KMS-11 (cell line): ENCODE measurements at regions not wholly inside any gene's neighbourhood (a gene's known extent, or its start where the extent isn't known, plus 50 kb on each side); places are given as distances from the start of the nearest gene placed in this dataset.

ENCODE experiments used
- H2AFZ ChIP-seq: fragments of 200-600 bp; sonication (generic); 2 replicates; pipeline ENCODE4 v1.6.1; 2016; ENCODE audit warnings: antibody characterized with exemption, mixed run types, low read depth
- H3K27ac ChIP-seq: fragments of 200-600 bp; sonication (generic); 2 replicates; pipeline ENCODE4 v1.6.1; 2016; ENCODE audit warnings: mild to moderate bottlenecking, mixed run types
- H3K27me3 ChIP-seq: fragments of 200-600 bp; sonication (generic); 2 replicates; pipeline ENCODE4 v1.6.1; 2017; ENCODE audit warnings: mild to moderate bottlenecking, low read depth, mixed run types, moderate library complexity; ENCODE audit not compliant: insufficient read depth
- H3K36me3 ChIP-seq: fragments of 200-600 bp; sonication (generic); 2 replicates; pipeline ENCODE4 v1.6.1; 2017; ENCODE audit warnings: mild to moderate bottlenecking, mixed run types; ENCODE audit not compliant: insufficient read depth
- H3K4me1 ChIP-seq: fragments of 200-600 bp; sonication (generic); 2 replicates; pipeline ENCODE4 v1.6.1; 2016; ENCODE audit warnings: mild to moderate bottlenecking, low read depth, mixed run types; ENCODE audit not compliant: poor library complexity, severe bottlenecking
- H3K4me2 ChIP-seq: fragments of 200-600 bp; sonication (generic); 2 replicates; pipeline ENCODE4 v1.7.0; 2016; ENCODE audit warnings: mild to moderate bottlenecking, mixed run types
- H3K4me3 ChIP-seq: fragments of 200-600 bp; sonication (generic); IDR thresholded peaks from 2 replicates; pipeline ENCODE4 v1.6.1; 2017; ENCODE audit warnings: low read depth, low read length, mixed read lengths; ENCODE audit not compliant: insufficient read depth
- H3K79me2 ChIP-seq: fragments of 200-600 bp; sonication (generic); 2 replicates; pipeline ENCODE4 v1.6.1; 2016; ENCODE audit warnings: low read depth, mixed run types; ENCODE audit not compliant: insufficient read depth
- H3K9ac ChIP-seq: fragments of 200-600 bp; sonication (generic); 2 replicates; pipeline ENCODE4 v1.6.1; 2016; ENCODE audit warnings: mild to moderate bottlenecking, mixed run types
- H4K20me1 ChIP-seq: fragments of 200-600 bp; sonication (generic); 2 replicates; pipeline ENCODE4 v1.6.1; 2016; ENCODE audit warnings: mild to moderate bottlenecking, mixed run types; ENCODE audit not compliant: insufficient read depth
- TF ChIP-seq, protein P1 (sequence below): fragments of 200-600 bp; sonication (generic); conservative IDR thresholded peaks from 2 replicates; pipeline ENCODE4 v1.6.1; 2017; ENCODE audit warnings: low read depth, mild to moderate bottlenecking, antibody characterized with exemption, low read length, moderate library complexity, mixed read lengths

DNA sequence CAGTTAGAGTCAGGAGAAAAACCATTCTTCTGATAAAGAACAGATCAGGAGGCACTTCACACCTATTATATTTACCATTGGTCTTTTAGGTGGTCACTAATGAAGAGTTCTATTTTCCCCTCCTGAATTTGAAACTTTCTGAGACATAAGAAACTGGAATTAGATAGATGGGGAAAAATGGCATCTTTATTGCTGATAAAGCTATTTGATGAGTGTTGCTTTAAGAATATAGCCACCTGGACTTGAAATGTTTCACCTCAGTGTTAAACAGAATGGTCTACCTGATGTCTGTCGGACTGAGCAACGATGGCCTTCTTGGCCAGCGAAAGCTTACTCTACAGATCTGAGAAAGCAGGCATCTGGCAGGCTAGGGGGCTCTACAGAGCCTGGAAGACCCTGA is 107.0 kb downstream of the SLITRK5 start:
- Histone ChIP-seq H3K4me2 (no peak overlapping the region), H3K36me3 (no peaks in the 10 kb centered on the region), H3K79me2 (no peaks in the 10 kb centered on the region), H3K27me3 (no peaks in the 10 kb centered on the region), H3K4me1 (no peaks in the 10 kb centered on the region), H2AFZ (no peak overlapping the region), H3K27ac (no peak overlapping the region), H3K9ac (no peak overlapping the region), H3K4me3 (no peak overlapping the region), H4K20me1 (no peaks in the 10 kb centered on the region)
- TF ChIP-seq, protein P1, sequence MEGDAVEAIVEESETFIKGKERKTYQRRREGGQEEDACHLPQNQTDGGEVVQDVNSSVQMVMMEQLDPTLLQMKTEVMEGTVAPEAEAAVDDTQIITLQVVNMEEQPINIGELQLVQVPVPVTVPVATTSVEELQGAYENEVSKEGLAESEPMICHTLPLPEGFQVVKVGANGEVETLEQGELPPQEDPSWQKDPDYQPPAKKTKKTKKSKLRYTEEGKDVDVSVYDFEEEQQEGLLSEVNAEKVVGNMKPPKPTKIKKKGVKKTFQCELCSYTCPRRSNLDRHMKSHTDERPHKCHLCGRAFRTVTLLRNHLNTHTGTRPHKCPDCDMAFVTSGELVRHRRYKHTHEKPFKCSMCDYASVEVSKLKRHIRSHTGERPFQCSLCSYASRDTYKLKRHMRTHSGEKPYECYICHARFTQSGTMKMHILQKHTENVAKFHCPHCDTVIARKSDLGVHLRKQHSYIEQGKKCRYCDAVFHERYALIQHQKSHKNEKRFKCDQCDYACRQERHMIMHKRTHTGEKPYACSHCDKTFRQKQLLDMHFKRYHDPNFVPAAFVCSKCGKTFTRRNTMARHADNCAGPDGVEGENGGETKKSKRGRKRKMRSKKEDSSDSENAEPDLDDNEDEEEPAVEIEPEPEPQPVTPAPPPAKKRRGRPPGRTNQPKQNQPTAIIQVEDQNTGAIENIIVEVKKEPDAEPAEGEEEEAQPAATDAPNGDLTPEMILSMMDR = no peak

DNA sequence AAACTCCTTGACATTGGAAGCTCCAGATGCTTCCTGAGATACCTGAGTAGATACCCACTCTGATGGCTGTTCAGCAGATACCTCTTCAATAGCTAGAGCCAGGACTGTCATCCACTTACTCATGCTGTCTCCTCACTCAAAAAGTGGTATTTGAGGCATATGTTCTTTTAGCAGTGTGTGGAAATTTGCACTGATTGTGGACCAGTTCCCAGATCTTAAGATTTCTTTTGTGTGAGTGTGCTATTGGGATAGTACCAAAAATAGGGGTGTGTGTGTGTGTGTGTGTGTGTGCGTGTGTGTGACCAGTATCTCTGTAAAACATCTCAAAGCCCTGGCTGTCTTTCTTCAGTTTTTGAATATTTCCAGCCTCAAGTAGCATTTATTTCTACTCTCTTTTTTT is 108.3 kb downstream of the SLITRK5 start:
- no peak overlapping the region for H3K27ac ChIP-seq
- no peaks in the 10 kb centered on the region for H3K4me1 ChIP-seq
- H3K36me3 ChIP-seq = no peaks in the 10 kb centered on the region
- no peak overlapping the region for H2AFZ ChIP-seq
- H4K20me1 ChIP-seq = no peaks in the 10 kb centered on the region
- no peak overlapping the region for H3K4me2 ChIP-seq
- no peaks in the 10 kb centered on the region for H3K79me2 ChIP-seq
- no peak overlapping the region for H3K9ac ChIP-seq
- TF ChIP-seq, protein P1 = no peak
- no peak overlapping the region for H3K4me3 ChIP-seq
- no peaks in the 10 kb centered on the region for H3K27me3 ChIP-seq

DNA sequence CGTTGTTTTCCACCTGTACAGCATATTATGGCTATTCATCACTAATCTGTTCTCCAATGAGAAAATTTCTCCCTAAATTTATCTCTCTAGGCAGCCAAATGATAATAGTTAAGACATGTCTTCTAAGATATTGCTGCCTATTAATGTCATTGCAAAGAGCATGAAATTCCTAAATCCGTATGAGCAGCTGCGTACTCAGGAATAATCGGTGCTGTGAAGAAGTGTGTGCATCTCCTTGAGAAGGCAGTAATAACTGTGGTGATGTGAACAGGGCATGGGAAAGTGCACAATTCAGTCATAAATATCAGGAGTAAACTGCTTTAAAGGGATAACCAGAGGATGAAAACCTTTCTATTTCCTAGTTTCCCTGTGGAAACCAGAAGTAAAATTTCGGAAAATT is 112.2 kb downstream of the SLITRK5 start:
- Histone ChIP-seq H3K27ac (no peak overlapping the region), H3K79me2 (no peaks in the 10 kb centered on the region), H3K27me3 (no peaks in the 10 kb centered on the region), H4K20me1 (no peaks in the 10 kb centered on the region), H3K9ac (no peak overlapping the region), H3K36me3 (no peaks in the 10 kb centered on the region), H3K4me2 (no peak overlapping the region), H3K4me1 (no peaks in the 10 kb centered on the region), H3K4me3 (no peak overlapping the region), H2AFZ (no peak overlapping the region)
- TF ChIP-seq, protein P1 = no peak

DNA sequence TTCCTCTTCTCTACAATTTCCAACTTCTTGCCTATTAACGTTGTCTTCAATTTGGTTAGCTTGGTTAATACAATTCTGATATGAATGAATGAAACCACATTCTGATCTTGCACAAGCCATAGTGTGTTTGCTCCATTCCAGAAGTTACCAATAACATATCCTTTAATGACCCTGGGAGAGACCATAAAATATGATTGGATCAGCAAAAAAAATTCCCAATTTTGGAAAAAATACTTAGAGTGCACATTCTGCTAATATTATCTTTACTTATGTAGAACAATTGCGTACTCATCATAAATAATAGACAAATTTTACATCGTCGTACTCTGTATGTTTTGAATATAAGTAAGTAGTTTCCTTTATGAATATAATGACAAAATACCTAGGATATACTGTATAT is 117.2 kb downstream of the SLITRK5 start:
- no peaks in the 10 kb centered on the region for H3K27me3 ChIP-seq
- TF ChIP-seq, protein P1 = no peak
- H3K4me2 ChIP-seq = no peak overlapping the region
- no peak overlapping the region for H3K4me3 ChIP-seq
- H3K79me2 ChIP-seq = no peaks in the 10 kb centered on the region
- H3K36me3 ChIP-seq = no peaks in the 10 kb centered on the region
- no peaks in the 10 kb centered on the region for H3K4me1 ChIP-seq
- H3K27ac ChIP-seq = no peak overlapping the region
- no peak overlapping the region for H3K9ac ChIP-seq
- no peak overlapping the region for H2AFZ ChIP-seq
- no peaks in the 10 kb centered on the region for H4K20me1 ChIP-seq

DNA sequence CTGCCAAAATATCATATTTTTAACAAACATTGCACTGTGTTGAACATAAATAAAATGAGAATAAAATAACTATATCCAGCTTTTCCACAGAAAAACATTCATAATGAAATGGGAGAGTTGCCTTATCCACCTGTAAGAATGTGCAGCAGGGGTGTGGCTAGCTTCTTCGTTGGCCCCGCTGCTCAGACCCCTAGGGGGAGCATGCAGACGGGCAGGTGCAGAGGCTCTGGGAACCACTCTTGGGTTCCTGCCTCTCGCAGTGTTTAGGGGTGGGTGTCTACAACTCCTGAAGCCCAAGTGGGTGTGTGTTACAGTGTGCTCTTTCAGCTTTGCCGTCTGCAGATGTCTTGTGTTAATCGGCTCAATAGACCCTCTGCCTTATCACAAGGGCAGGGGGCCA is 121.7 kb downstream of the SLITRK5 start:
- TF ChIP-seq, protein P1 = no peak
- no peak overlapping the region for H3K4me2 ChIP-seq
- H3K4me1 ChIP-seq = no peaks in the 10 kb centered on the region

More for the DNA sequence above, 121.7 kb downstream of the SLITRK5 start:
- Histone ChIP-seq H3K27me3 (no peaks in the 10 kb centered on the region), H4K20me1 (no peaks in the 10 kb centered on the region), H3K9ac (no peak overlapping the region), H3K36me3 (no peaks in the 10 kb centered on the region), H3K79me2 (no peaks in the 10 kb centered on the region), H2AFZ (no peak overlapping the region), H3K4me3 (no peak overlapping the region), H3K27ac (no peak overlapping the region)
